Dedifferentiated amniotic fluid mesenchymal stem cell (primary cell): ENCODE measurements at regions not wholly inside any gene's neighbourhood (a gene's known extent, or its start where the extent isn't known, plus 50 kb on each side); places are given as distances from the start of the nearest gene placed in this dataset.

ENCODE experiments used
- DNase-seq: peaks from one replicate; pipeline ENCODE4 v3.0.0-alpha.2; 2016; ENCODE audit errors: extremely low spot score

GRCh38 chr11:32204751-32205150 lies 113.9 kb downstream of the RCN1 start:
- no peak for DNase-seq

GRCh38 chr11:32210556-32210955 lies 119.7 kb downstream of the RCN1 start:
- no peak for DNase-seq

- DNase-seq = no peak
Observed at GRCh38 chr11:32213223-32213622, 122.3 kb downstream of the RCN1 start.

- DNase-seq = no peak
Observed at GRCh38 chr11:32215157-32215556, 124.3 kb downstream of the RCN1 start.

DNA sequence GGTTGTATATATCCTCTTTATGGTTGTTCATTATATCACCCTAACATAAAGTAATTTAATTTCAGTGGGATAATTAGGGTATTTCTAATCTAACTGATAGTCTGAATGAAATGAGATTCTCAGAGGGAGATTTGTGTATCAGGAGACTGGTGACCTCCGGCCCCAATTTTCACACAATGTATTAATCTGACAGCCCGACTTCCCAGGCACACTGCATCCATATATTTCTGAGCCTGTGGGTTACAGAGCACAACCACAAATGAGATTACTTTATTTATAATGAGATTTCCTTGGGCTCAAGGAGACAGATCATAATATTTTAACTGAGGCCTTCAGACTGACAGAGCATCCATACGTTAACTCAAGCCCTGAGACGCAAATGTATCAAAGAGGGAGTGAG lies 125.9 kb downstream of the RCN1 start:
- no peak for DNase-seq

- DNase-seq = no peak
Observed at GRCh38 chr11:32219320-32219719, 128.4 kb downstream of the RCN1 start.

DNA sequence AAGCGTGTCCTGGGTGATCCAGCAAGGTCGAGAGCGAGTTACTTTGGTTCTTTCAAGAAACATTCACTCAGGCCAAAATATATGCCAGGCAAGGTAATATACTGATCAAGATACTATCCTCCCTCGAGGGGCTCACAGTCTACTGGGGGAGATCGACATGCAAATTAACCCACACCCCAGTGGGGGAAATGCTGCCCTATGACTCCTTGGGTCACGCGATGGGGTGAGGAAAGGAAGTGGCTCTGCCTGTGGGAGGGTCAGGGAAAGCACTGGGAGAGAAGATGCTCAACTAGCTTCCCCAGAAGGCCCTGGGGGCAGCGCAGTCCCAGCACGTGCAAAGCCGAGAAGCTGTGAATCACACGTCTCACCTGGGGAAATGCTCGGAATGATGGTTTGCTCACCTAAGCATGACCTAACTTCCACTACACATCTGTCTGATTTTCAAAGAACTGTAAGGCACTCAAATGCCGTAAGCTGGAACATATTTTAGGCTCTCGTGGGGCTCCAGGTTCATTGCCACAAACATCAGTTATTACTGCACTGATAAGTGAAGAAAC lies 130.7 kb downstream of the RCN1 start:
- DNase-seq = no peak

- DNase-seq = no peak
Observed at GRCh38 chr11:32224580-32224979, 133.7 kb downstream of the RCN1 start.

GRCh38 chr11:32225571-32226285 lies 134.9 kb downstream of the RCN1 start:
- DNase-seq = no peak

GRCh38 chr11:32226480-32226879 lies 135.6 kb downstream of the RCN1 start:
- no peak for DNase-seq

GRCh38 chr11:32229576-32230240 lies 138.8 kb downstream of the RCN1 start:
- DNase-seq = no peak

DNA sequence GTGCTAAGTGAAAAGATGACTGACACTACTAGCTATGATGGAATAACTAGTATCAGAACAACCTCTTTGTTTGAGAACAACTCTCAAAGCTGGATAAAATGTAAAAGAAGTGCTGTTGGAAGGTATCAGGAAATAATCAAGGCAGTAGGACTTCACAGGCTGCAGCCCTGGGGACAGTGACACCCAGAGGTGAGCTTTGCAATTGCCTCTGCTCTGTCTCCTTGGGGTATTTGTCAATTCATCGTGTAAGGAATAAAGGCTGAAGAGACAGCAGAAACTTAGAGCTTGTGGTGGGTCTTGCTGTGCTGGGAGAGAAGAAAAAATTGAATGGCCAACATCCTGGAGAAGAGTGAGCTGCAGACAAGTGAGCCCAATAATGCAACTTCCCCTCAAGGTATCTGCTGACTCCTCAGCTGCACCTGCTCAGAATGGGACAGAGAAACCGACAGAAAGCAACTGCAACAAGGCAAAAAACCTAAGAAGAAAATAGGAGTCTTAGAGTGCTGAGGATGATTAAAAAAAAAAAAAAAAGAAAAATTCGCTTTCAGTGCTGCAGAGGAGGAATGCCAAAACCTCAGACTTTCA lies 141.1 kb downstream of the RCN1 start:
- DNase-seq = no peak

DNA sequence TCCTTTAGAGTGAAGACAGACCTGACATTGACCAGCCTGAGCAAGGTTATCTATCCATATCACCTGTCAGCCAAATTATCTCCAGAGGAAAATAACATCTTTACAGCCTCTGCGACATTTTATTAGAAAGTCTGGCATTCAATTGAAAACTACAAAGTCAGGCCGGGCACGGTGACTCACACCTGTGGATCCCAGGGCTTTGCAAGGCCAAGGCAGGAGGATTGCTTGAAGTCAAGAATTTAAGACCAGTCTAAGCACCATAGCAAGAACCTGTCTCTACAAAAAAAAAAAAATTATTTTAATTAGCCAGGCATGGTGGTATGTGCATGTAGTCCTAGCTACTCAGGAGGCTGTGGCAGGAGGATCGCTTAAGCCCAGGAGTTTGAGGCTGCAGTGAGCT lies 141.6 kb downstream of the RCN1 start:
- DNase-seq = no peak

GRCh38 chr11:32233276-32233675 lies 142.4 kb downstream of the RCN1 start:
- DNase-seq = no peak

DNA sequence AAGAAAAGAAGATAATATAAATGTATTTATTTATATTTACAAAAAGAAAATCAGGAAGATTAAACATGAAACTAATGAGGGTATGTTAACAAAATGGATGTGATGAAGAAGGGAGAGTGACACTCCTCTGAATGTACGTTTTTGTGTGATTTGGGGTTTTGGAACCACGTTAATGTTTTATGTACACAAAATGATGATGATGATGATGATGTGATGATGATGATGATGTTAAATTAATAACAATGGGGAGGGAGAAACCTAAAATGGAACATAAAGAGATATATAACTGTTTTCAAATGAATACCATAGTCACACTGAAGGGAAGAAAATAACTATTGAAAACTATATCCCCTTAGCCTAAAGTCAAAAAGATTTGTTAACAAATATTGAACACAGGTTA lies 143.1 kb downstream of the RCN1 start:
- no peak for DNase-seq

DNA sequence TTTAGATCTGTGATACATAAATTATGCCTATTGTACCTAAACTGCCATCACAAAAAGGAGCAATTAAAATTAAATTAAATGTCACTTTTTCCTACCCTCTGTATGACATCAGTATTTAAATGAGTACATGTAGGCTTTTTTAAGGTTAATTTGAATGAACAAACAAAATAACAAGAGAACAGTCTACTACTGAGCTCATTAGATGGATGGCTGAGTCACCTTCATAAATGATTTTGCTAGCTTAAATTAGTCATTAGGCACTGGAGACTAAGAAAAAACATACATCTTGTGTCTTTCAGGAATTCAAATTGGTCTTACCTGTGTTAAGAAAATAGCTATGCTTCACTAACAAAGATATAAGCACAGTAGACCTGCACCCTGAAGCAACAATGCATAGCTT lies 153.6 kb downstream of the RCN1 start:
- DNase-seq = no peak

GRCh38 chr11:32253706-32254105 lies 162.8 kb downstream of the RCN1 start:
- DNase-seq = no peak

DNA sequence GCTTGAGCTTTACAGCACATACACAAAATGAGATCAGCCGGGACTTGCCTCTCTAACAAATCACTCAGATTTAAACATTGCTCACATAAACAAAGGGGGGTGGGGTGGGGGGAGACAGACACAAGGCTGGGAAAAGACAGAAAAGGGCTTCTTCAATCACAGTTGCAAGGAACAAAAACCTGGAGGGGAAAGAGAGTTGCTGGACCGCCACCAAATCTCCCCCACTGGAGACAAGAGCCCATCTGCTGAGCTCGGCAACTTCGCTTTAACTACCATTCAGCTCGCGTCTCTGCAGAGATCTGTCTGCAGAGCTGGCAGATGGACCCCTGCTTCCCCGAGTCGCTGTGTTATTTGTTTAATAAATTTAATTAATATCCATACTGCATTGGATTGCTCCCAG lies 165.0 kb downstream of the RCN1 start:
- no peak for DNase-seq

DNA sequence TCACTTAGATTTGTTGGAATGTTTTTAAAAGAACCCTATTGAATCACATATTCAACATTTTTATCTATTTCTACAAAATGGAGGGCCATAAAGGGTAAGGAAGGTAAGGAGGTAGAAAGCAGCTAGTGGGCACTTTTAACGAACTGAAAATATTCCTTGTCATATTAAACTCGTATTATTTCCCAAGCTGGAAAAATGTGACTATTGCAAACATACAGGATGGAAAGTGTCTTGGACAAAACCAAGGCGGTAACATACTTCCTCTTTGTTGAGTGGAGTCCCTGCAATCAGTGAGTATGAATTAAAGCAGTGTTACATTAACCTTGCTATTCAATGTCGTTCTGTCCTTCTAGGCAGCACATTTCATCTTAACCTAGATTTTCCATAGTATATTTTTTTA lies 165.6 kb downstream of the RCN1 start:
- no peak for DNase-seq

DNA sequence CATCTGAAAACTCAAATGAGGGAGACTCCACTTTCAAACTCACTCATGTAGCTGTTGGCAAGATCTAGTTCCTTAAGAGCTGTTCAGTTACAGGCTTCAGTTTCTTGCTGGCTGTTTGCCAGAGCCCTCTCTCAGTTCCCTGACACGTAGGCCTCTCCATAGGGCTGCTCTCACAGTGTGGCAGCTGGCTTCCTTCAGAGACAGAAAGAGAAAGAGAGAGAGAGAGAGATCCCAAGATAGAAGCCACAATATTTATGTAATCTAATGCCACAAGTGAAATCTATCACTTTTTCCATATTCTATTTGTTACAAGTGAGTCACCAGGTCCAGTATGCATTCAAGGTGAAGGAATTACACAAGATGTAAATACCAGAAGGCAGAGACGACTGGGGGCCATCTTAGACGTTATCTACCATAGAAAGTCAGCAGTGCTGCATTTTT lies 168.8 kb downstream of the RCN1 start:
- no peak for DNase-seq

GRCh38 chr11:32262367-32262766 lies 171.5 kb downstream of the RCN1 start:
- DNase-seq = no peak

DNA sequence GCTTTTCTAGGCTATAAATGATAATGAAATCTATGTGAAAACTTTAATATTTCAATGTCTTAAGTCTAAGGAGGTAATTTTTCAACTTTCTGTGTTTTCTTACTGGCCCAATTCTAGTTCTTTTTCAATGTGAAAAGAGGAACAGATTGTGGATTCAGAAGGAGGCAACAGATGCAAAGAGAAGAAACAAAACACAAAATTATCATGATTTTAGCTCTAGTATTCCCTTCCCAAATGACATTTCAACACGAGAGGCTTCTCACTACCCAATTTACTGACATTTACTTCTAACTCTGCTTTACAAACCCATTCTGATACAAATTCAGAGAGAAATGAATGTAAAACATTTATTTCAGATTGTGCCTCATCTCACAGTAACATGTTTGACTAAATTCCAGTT lies 169.4 kb downstream of the WT1 start:
- no peak for DNase-seq

- DNase-seq = no peak
Observed at GRCh38 chr11:32266601-32267000, 168.7 kb downstream of the WT1 start.
